ENCODE measurements at regions not wholly inside any gene's neighbourhood (a gene's known extent, or its start where the extent isn't known, plus 50 kb on each side); places are given as distances from the start of the nearest gene placed in this dataset.
"Not testable (repeated sequence)": the region's sequence is repeated elsewhere in the genome, so short reads cannot be mapped to it uniquely, and the experiment has no call there.

GRCh38 chr6:91196729-91197128, 609.9 kb upstream of the MAP3K7 start:
- DNase-seq (no peak), ATAC-seq (no peak)
- Histone ChIP-seq H3K4me3 (no peak overlapping the region), H3K9me3 (no peaks in the 10 kb centered on the region), H3K27me3 (no peaks in the 10 kb centered on the region), H3K27ac (no peak overlapping the region), H3K4me1 (no peaks in the 10 kb centered on the region), H3K36me3 (replicated peaks in 1 of 2; ENCODE audit: insufficient read depth in 1 of 2, low read depth in 2 of 2) (no peaks in the 10 kb centered on the region)
- TF ChIP-seq CTCF (IDR thresholded peaks at IDR 0.05) (no peak), POLR2A (IDR thresholded peaks at IDR 0.05) (no peak)
- intact Hi-C loops (cut with DNase I): no loop called here
- WGBS, 2 donors: 51 to 54% methylated on average over 1 of the region's 1 CpG

- Histone ChIP-seq H3K4me3 (no peak overlapping the region), H3K4me1 (no peaks in the 10 kb centered on the region), H3K27ac (no peak overlapping the region), H3K27me3 (no peaks in the 10 kb centered on the region), H3K36me3 (replicated peaks in 1 of 2; ENCODE audit: insufficient read depth in 1 of 2, low read depth in 2 of 2) (no peaks in the 10 kb centered on the region), H3K9me3 (no peaks in the 10 kb centered on the region)
- intact Hi-C loops (cut with DNase I): no loop called here
- TF ChIP-seq POLR2A (IDR thresholded peaks at IDR 0.05) (no peak), CTCF (IDR thresholded peaks at IDR 0.05) (no peak)
- DNase-seq: no peak
- ATAC-seq: no peak
These were observed 606.6 kb upstream of the MAP3K7 start for GRCh38 chr6:91193446-91193845.

GRCh38 chr6:91190041-91190440, 603.2 kb upstream of the MAP3K7 start:
- H3K4me1 ChIP-seq; H3K9me3 ChIP-seq; H3K36me3 ChIP-seq (replicated peaks in 1 of 2; ENCODE audit: insufficient read depth in 1 of 2, low read depth in 2 of 2); DNase-seq; intact Hi-C loops (cut with DNase I); H3K27me3 ChIP-seq; H3K4me3 ChIP-seq; ATAC-seq; H3K27ac ChIP-seq: not testable (repeated sequence)
- 64 to 74% methylated on average over 3 of the region's 3 CpGs for WGBS, 2 donors

- no peak for ATAC-seq
- 62 to 72% methylated on average over 4 of the region's 4 CpGs for WGBS, 2 donors
- no peak overlapping the region for H3K27ac ChIP-seq
- intact Hi-C loops (cut with DNase I): no loop called here
- DNase-seq: no peak
- H3K4me3 ChIP-seq: no peak overlapping the region
- peaks cover 0 to 3% (median 0%) of the 10 kb centered on the region in 3 donors for H3K9me3 ChIP-seq
- H3K27me3 ChIP-seq: no peaks in the 10 kb centered on the region
- TF ChIP-seq POLR2A (IDR thresholded peaks at IDR 0.05): no peak
- no peak for TF ChIP-seq CTCF (IDR thresholded peaks at IDR 0.05)
- no peaks in the 10 kb centered on the region for H3K36me3 ChIP-seq (replicated peaks in 1 of 2; ENCODE audit: insufficient read depth in 1 of 2, low read depth in 2 of 2)
- no peaks in the 10 kb centered on the region for H3K4me1 ChIP-seq
These were observed 598.2 kb upstream of the MAP3K7 start for GRCh38 chr6:91185072-91185471.

GRCh38 chr6:91181416-91181815, 594.5 kb upstream of the MAP3K7 start:
- TF ChIP-seq CTCF (IDR thresholded peaks at IDR 0.05) (no peak), POLR2A (IDR thresholded peaks at IDR 0.05) (no peak)
- Histone ChIP-seq H3K4me3 (no peak overlapping the region), H3K36me3 (replicated peaks in 1 of 2; ENCODE audit: insufficient read depth in 1 of 2, low read depth in 2 of 2) (no peaks in the 10 kb centered on the region), H3K27ac (no peak overlapping the region), H3K9me3 (no peaks in the 10 kb centered on the region), H3K4me1 (no peaks in the 10 kb centered on the region), H3K27me3 (no peaks in the 10 kb centered on the region)
- DNase-seq (no peak), ATAC-seq (no peak)
- intact Hi-C loops (cut with DNase I): no loop called here
- 38 to 71% methylated on average over 2 of the region's 2 CpGs for WGBS, 2 donors

Data from body of pancreas (tissue), 4 donors.